K562 (cell line): ENCODE measurements at regions not wholly inside any gene's neighbourhood (a gene's known extent, or its start where the extent isn't known, plus 50 kb on each side); places are given as distances from the start of the nearest gene placed in this dataset.

ENCODE experiments used
- ATAC-seq: fragments of 200-7000 bp; cut with Tn5 transposase; 3 replicates; pipeline ENCODE4 v1.9.1; 2020; ENCODE audit warnings: moderate library complexity
- BruUV-seq: library from RNA; stranded (reverse); fragments of 400-500 nt; replicated peaks from 2 replicates; lab custom pipeline; 2021; lab: Mats Ljungman, UMichigan
- CTCF ChIA-PET: fragments of 300-600 bp; formaldehyde crosslinking; extraction: SDS; loops from one replicate; lab custom pipeline; 2021; ENCODE audit warnings: low intra/inter-chr PET ratio; lab: Yijun Ruan, JAX
- POLR2A ChIA-PET: fragments of 300-600, 350-650 bp; sonication (Branson Sonifier 250); formaldehyde crosslinking; extraction: SDS; loops from one replicate; lab custom pipeline; 2021; ENCODE audit warnings: antibody characterized with exemption, inconsistent platforms; lab: Yijun Ruan, JAX
- DNase-seq, 4 experiments: peaks; one replicate each; pipeline versions ENCODE4 v3.0.0 to v3.0.0-alpha.2; 2011 to 2018; ENCODE audit warnings: low spot score in 3 of 4, mixed read lengths in 3 of 4; ENCODE audit errors: extremely low read depth in 1 of 4
- FAIRE-seq: peaks from 2 replicates; lab custom pipeline; 2011; peaks lifted over from hg19 to GRCh38; lab: Jason Lieb, UNC
- H2AFZ ChIP-seq: 2 replicates; pipeline ENCODE4 v1.6.0; 2011; ENCODE audit warnings: low read depth, low read length, control low read depth, inconsistent platforms
- H3K27ac ChIP-seq: fragments of 200-600 bp; 3 replicates; pipeline ENCODE4 v1.8.0; 2011; ENCODE audit warnings: low read depth, mild to moderate bottlenecking, control low read depth, inconsistent platforms, low read length, moderate library complexity, mixed read lengths; ENCODE audit errors: extremely low read depth
- H3K27me3 ChIP-seq, 2 experiments: fragments of 300-600 bp in 1 of 2; 2 replicates in 1 of 2; 3 replicates in 1 of 2; pipeline versions ENCODE4 v1.6.0 to v1.8.0; 2011; ENCODE audit warnings: inconsistent platforms in 2 of 2, low read length in 2 of 2, mild to moderate bottlenecking in 1 of 2, mixed read lengths in 1 of 2, moderate library complexity in 1 of 2; ENCODE audit not compliant: control insufficient read depth in 2 of 2, insufficient read depth in 2 of 2
- H3K36me3 ChIP-seq: fragments of 300-600 bp; 3 replicates; pipeline ENCODE4 v1.8.0; 2011; ENCODE audit warnings: mild to moderate bottlenecking, low read length, inconsistent platforms; ENCODE audit not compliant: control insufficient read depth, insufficient read depth
- H3K4me1 ChIP-seq, 2 experiments: fragments of 200-600 bp in 1 of 2; replicated peaks in 1 of 2; 2 replicates in 1 of 2; 3 replicates in 1 of 2; pipeline versions ENCODE4 v1.5.1 to v1.8.0; 2011; ENCODE audit warnings: inconsistent platforms in 2 of 2, low read length in 2 of 2, mild to moderate bottlenecking in 1 of 2, mixed read lengths in 1 of 2, moderate library complexity in 1 of 2; ENCODE audit not compliant: control insufficient read depth in 2 of 2, insufficient read depth in 2 of 2
- H3K4me2 ChIP-seq: 2 replicates; pipeline ENCODE4 v1.6.1; 2011; ENCODE audit warnings: low read length, control low read depth, inconsistent platforms, mixed read lengths; ENCODE audit not compliant: insufficient read depth
- H3K4me3 ChIP-seq: fragments of 200-600 bp; sonication (generic), shearing (Covaris generic); 2 replicates; pipeline ENCODE4 v1.5.1; 2016; ENCODE audit warnings: control low read depth, inconsistent platforms
- H3K79me2 ChIP-seq: fragments of 200-600 bp; 3 replicates; pipeline ENCODE4 v1.8.0; 2011; ENCODE audit warnings: low read length, inconsistent platforms; ENCODE audit not compliant: control insufficient read depth, insufficient read depth
- H3K9ac ChIP-seq, 2 experiments: 2 replicates each; pipeline versions ENCODE4 v1.6.0 to v1.6.1; 2011; ENCODE audit warnings: low read depth in 2 of 2, low read length in 2 of 2, control low read depth in 1 of 2, inconsistent platforms in 1 of 2, mild to moderate bottlenecking in 1 of 2, mixed read lengths in 1 of 2; ENCODE audit not compliant: insufficient read depth in 1 of 2
- H3K9me1 ChIP-seq: one replicate; pipeline ENCODE4 v1.6.0; 2011; ENCODE audit warnings: inconsistent platforms, mild to moderate bottlenecking, low read length, moderate library complexity; ENCODE audit not compliant: control insufficient read depth, insufficient read depth
- H3K9me3 ChIP-seq: replicated peaks from 2 replicates; pipeline ENCODE4 v1.5.1; 2011; ENCODE audit warnings: low read depth, low read length, inconsistent platforms; ENCODE audit not compliant: control insufficient read depth, insufficient read depth
- H4K20me1 ChIP-seq: replicated peaks from 2 replicates; pipeline ENCODE4 v1.6.1; 2011; ENCODE audit warnings: low read length, inconsistent platforms, mixed read lengths; ENCODE audit not compliant: control insufficient read depth, insufficient read depth
- EHMT2 ChIP-seq: fragments of 450-650 bp; IDR thresholded peaks from 2 replicates; pipeline ENCODE4 v1.6.1; 2018; ENCODE audit warnings: antibody characterized with exemption
- JUND ChIP-seq, 2 experiments: IDR thresholded peaks; 2 replicates in 1 of 2; 3 replicates in 1 of 2; pipeline ENCODE4 v1.6.1; 2011; ENCODE audit warnings: borderline replicate concordance in 2 of 2, low read depth in 2 of 2, low read length in 2 of 2, improper control_type of control experiment in 1 of 2, missing biosample characterization in 1 of 2, missing genetic modification characterization in 1 of 2, missing genetic modification reagents in 1 of 2
- MEF2D ChIP-seq: conservative IDR thresholded peaks from 2 replicates; pipeline ENCODE4 v1.6.1; 2016; ENCODE audit warnings: low read depth, missing genetic modification characterization, missing compliant biosample characterization
- SAP30 ChIP-seq: fragments of 200-600 bp; sonication (generic); IDR thresholded peaks from 2 replicates; pipeline ENCODE4 v1.6.1; 2012; ENCODE audit warnings: borderline replicate concordance, low read depth, mild to moderate bottlenecking, moderate library complexity, low read length, control low read depth, inconsistent platforms; ENCODE audit not compliant: insufficient read depth, poor library complexity, severe bottlenecking
- SPI1 ChIP-seq: IDR thresholded peaks from 2 replicates; pipeline ENCODE4 v1.6.1; 2011; ENCODE audit warnings: low read depth, low read length, control low read depth, borderline replicate concordance
- SRSF1 ChIP-seq: fragments of 200-400 bp; formaldehyde crosslinking; IDR thresholded peaks from 2 replicates; pipeline ENCODE4 v1.6.1; 2017; ENCODE audit warnings: mild to moderate bottlenecking, low read depth, low read length, moderate library complexity
- YY1 ChIP-seq, 3 experiments: IDR thresholded peaks; 2 replicates each; pipeline ENCODE4 v1.6.1; 2011; ENCODE audit warnings: low read length in 2 of 3, mild to moderate bottlenecking in 2 of 3, moderate library complexity in 2 of 3, borderline replicate concordance in 1 of 3, control low read depth in 1 of 3, low read depth in 1 of 3; ENCODE audit not compliant: insufficient read depth in 3 of 3, insufficient replicate concordance in 2 of 3, control insufficient read depth in 1 of 3, insufficient read length in 1 of 3; ENCODE audit errors: extremely low read depth in 1 of 3
- WGBS: fragments of 100-300 bp; shearing (Covaris generic); methylation state at CpG from one replicate; pipeline ENCODE4 v1.1.6; 2016; ENCODE audit warnings: low coverage, mixed read lengths; ENCODE audit not compliant: insufficient coverage; ENCODE audit errors: missing lambda C conversion rate; 5-methylcytosine and 5-hydroxymethylcytosine counted together
- in situ Hi-C: fragments of 300-500 bp; cut with MboI; formaldehyde crosslinking; loops from 4 replicates; pipeline ENCODE4 v1.15.0; 2018; ENCODE audit warnings: inconsistent platforms, mixed read lengths
- intact Hi-C: fragments of 100-400 bp; cut with micrococcal nuclease; formaldehyde crosslinking; loops from 2 replicates; pipeline ENCODE4 v1.14.2; 2022
- TF ChIP-seq, protein P1 (sequence below): fragments of 450-650 bp; IDR thresholded peaks from 2 replicates; pipeline ENCODE4 v1.6.1; 2016
- TF ChIP-seq, protein P2 (sequence below): fragments of 450-650 bp; IDR thresholded peaks from 2 replicates; pipeline ENCODE4 v1.7.0; 2016; ENCODE audit warnings: borderline replicate concordance
- TF ChIP-seq, protein P3 (sequence below): fragments of 250-450 bp; sonication (Bioruptor Pico); IDR thresholded peaks from 2 replicates; pipeline ENCODE4 v1.5.0; 2021; ENCODE audit warnings: mild to moderate bottlenecking, moderate library complexity

DNA sequence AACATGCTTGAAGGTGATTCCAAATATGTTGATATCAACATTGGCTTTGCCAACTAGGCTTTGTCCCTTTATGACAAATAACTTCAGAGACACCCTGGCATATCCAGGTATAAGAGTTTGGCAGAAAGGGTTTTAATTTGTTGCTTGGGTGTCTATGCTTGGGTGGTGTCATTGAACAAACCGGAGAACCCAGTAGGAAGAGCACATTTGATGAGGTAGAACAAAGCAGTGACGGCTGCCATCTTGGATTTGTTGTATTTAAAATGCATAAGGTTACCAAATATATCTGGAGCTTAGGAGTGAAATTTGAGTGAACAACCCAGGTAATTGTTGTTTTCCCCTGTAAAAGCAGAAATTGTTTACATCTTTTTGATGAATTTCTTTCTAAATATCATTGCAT, 503.7 kb upstream of the JARID2 start (continued):
- TF ChIP-seq, protein P1, sequence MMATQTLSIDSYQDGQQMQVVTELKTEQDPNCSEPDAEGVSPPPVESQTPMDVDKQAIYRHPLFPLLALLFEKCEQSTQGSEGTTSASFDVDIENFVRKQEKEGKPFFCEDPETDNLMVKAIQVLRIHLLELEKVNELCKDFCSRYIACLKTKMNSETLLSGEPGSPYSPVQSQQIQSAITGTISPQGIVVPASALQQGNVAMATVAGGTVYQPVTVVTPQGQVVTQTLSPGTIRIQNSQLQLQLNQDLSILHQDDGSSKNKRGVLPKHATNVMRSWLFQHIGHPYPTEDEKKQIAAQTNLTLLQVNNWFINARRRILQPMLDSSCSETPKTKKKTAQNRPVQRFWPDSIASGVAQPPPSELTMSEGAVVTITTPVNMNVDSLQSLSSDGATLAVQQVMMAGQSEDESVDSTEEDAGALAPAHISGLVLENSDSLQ, result no peak
- TF ChIP-seq YY1 (IDR thresholded peaks at IDR 0.05; ENCODE audit: borderline replicate concordance in 1 of 3, control insufficient read depth in 1 of 3, extremely low read depth in 1 of 3, insufficient read depth in 3 of 3, insufficient read length in 1 of 3, insufficient replicate concordance in 2 of 3, low read depth in 1 of 3, low read length in 2 of 3) (peak in 1 of 3 experiments; percentile 51), EHMT2 (0 out of 2 replicates have a peak, but pooled peaks have one; percentile 35), SPI1 (no peak), SRSF1 (no peak), SAP30 (no peak), JUND (IDR thresholded peaks at IDR 0.05; ENCODE audit: borderline replicate concordance, low read depth, low read length) (no peak), JUND (tag; IDR thresholded peaks at IDR 0.05; ENCODE audit: borderline replicate concordance, low read depth, low read length) (no peak)
- TF ChIP-seq, all 486 proteins: peak for 2

DNA sequence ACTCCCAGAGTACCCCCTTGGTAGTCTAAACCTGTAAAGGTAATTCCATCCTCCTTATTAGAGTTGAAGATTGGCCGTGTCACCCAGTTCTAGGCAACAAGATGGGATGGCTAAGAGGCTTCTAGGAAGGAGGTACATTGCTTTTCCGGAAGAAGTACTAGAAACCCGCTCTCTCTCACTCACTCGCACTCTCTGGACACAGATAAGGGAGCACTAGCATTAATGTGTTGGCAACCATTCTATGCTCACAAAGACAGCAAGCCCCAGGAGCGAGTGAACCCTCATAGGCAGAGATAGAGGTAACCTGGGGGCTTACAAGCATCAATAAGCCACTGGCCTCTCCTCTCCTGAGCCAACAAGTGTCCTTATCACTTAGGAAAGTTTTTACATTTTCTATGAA, 503.2 kb upstream of the JARID2 start:
- intact Hi-C loops, result no loop called here
- in situ Hi-C loops, result no loop called here
- Histone ChIP-seq H3K27ac (peak overlapping the region; percentile 8; the same call in 1 of the 3 replicates), H2AFZ (peak overlapping the region; percentile 78), H3K4me3 (no peak overlapping the region), H3K9me3 (peaks cover 3% of the 10 kb centered on the region; the same call in 1 of the 2 replicates), H3K27me3 (no peaks in the 10 kb centered on the region), H3K9ac (no peak overlapping the region), H3K4me2 (peak overlapping the region; percentile 28; the same call in 1 of the 2 replicates), H3K36me3 (no peaks in the 10 kb centered on the region), H3K4me1 (peaks cover 0 to 35% of the 10 kb centered on the region in 2 experiments; a peak in 4 of 5 replicates), H3K9me1 (no peaks in the 10 kb centered on the region), H3K79me2 (no peaks in the 10 kb centered on the region), H4K20me1 (no peaks in the 10 kb centered on the region)
- 28% methylated on average over 5 of the region's 5 CpGs for whole genome bisulfite sequencing
- ATAC-seq, result peak; percentile 53
- ChIA-PET CTCF (no interaction called here), POLR2A (interaction anchor here (0.7 kb wide), 1 partner anchor 1135 kb away, joined by 3 read pairs; no protein-coding TSS in a partner anchor)
- FAIRE-seq, result no peak
- no TSS peak for BruUV-seq
- DNase-seq, result peak in 1 of 4 experiments; percentile 48
- TF ChIP-seq MEF2D (tag), result no peak
- TF ChIP-seq, protein P2, sequence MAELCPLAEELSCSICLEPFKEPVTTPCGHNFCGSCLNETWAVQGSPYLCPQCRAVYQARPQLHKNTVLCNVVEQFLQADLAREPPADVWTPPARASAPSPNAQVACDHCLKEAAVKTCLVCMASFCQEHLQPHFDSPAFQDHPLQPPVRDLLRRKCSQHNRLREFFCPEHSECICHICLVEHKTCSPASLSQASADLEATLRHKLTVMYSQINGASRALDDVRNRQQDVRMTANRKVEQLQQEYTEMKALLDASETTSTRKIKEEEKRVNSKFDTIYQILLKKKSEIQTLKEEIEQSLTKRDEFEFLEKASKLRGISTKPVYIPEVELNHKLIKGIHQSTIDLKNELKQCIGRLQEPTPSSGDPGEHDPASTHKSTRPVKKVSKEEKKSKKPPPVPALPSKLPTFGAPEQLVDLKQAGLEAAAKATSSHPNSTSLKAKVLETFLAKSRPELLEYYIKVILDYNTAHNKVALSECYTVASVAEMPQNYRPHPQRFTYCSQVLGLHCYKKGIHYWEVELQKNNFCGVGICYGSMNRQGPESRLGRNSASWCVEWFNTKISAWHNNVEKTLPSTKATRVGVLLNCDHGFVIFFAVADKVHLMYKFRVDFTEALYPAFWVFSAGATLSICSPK, result no peak
- TF ChIP-seq, protein P3, sequence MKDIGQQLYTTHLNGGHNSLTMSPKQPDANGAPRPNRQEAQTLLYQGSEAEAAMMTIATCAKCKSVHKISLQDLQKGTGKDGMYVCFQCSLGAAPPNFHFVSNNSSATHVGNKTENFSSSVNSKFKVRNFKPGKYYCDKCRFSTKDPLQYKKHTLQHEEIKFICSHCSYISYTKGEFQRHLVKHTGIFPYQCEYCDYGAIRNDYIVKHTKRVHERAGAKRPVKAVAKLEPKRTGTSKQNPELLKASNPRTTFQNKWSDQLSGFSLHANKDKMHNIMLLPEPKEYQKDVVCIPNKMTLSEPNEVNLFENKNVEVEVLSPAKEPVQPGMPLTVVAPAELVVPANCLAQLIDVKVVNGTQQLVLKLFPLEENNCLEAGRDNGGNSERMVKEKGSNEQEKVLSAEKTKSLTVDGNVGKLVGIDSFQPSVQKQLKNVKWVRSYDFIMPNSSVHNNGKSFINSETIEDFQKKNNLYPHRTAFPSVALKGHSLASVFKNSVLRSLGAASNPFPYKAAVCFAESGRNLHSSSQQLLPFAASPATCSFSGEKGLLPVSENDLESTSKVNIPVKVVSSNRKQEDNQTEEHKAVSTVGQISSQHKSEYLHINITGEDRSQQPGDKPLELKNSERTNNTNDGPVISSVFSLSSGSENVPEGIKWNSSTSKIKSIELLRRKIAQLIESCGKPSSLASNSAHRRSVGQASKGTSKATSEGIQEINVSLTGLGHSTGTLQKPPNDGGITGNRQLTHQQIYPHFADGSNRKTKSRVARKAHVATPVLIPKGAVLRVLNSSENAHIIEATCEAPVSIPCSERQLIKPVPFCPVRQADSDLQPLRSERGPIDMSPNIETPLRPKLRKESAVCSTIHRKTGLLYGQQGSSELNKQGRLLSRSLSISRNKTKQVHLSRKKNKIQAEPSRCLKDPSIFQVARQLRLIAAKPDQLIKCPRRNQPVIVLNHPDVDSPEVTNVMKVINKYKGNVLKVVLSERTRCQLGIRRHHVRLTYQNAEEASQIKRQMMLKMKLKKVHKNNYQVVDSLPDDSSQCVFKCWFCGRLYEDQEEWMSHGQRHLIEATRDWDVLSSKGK, result no peak
